ENCODE measurements at regions not wholly inside any gene's neighbourhood (a gene's known extent, or its start where the extent isn't known, plus 50 kb on each side); places are given as distances from the start of the nearest gene placed in this dataset.
"Not testable (repeated sequence)": the region's sequence is repeated elsewhere in the genome, so short reads cannot be mapped to it uniquely, and the experiment has no call there.

DNA sequence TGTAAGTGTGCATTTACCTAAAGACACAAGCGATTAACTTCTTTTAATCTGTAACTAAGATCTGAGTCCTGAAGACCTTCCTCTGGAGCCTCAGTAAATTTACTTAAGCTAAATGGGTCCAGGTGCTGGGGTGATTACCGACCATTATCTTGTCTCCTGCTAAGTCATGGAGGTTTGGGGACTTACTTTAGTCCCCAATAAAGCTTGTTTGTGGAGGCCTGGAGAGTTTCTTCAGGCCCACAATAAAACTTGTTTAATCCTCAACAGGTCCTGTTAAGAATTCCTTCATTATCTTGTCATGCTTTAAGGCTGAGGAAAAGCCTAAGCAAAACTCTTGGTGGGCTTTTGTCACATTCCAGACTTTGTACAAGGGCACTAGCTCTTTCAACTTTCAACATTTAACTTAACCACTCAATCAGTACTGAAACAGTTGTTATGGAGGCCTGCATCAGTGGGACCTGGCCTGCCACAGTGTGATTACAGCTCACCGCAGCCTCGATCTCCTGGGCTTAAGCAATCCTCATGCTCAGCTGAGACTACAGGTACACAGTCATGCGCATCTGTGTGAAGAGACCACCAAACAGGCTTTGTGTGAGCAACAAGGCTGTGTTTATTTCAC, 84.0 kb downstream of the FMO4 start:
- Histone ChIP-seq H3K9me3 (no peaks in the 10 kb centered on the region), H3K4me3 (no peak overlapping the region), H3K36me3 (ENCODE audit: low read depth) (no peaks in the 10 kb centered on the region), H3K4me1 (ENCODE audit: low read depth) (no peaks in the 10 kb centered on the region)
- no peak for TF ChIP-seq CTCF (IDR thresholded peaks at IDR 0.05)
- no peak for DNase-seq
- no peak for ATAC-seq
- intact Hi-C loops (cut with DNase I, micrococcal nuclease), result no loop called here

GRCh38 chr1:171403393-171403792, 81.9 kb upstream of the PRRC2C start:
- intact Hi-C loops (cut with DNase I, micrococcal nuclease), result no loop called here
- no peaks in the 10 kb centered on the region for H3K4me1 ChIP-seq (ENCODE audit: low read depth)
- no peak for TF ChIP-seq CTCF (IDR thresholded peaks at IDR 0.05)
- no peaks in the 10 kb centered on the region for H3K9me3 ChIP-seq
- DNase-seq, result no peak
- no peak for ATAC-seq
- no peak overlapping the region for H3K4me3 ChIP-seq
- H3K36me3 ChIP-seq (ENCODE audit: low read depth), result no peaks in the 10 kb centered on the region

GRCh38 chr1:171405391-171405714, 80.0 kb upstream of the PRRC2C start:
- Histone ChIP-seq H3K9me3 (no peaks in the 10 kb centered on the region), H3K4me3 (no peak overlapping the region), H3K36me3 (ENCODE audit: low read depth) (no peaks in the 10 kb centered on the region), H3K4me1 (ENCODE audit: low read depth) (no peaks in the 10 kb centered on the region)
- TF ChIP-seq CTCF (IDR thresholded peaks at IDR 0.05), result no peak
- intact Hi-C loops (cut with DNase I, micrococcal nuclease), result no loop called here
- ATAC-seq, result no peak
- no peak for DNase-seq

GRCh38 chr1:171413557-171413956, 71.8 kb upstream of the PRRC2C start:
- H3K4me1 ChIP-seq (ENCODE audit: low read depth); H3K9me3 ChIP-seq; H3K4me3 ChIP-seq; DNase-seq; intact Hi-C loops (cut with DNase I, micrococcal nuclease); H3K36me3 ChIP-seq (ENCODE audit: low read depth); ATAC-seq: not testable (repeated sequence)

- DNase-seq, result no peak
- no peak for TF ChIP-seq CTCF (IDR thresholded peaks at IDR 0.05)
- intact Hi-C loops (cut with DNase I, micrococcal nuclease), result no loop called here
- Histone ChIP-seq H3K36me3 (ENCODE audit: low read depth) (no peaks in the 10 kb centered on the region), H3K4me1 (ENCODE audit: low read depth) (no peaks in the 10 kb centered on the region), H3K9me3 (no peaks in the 10 kb centered on the region), H3K4me3 (no peak overlapping the region)
- ATAC-seq, result no peak
Observed at GRCh38 chr1:171418546-171418945, 66.8 kb upstream of the PRRC2C start.

DNA sequence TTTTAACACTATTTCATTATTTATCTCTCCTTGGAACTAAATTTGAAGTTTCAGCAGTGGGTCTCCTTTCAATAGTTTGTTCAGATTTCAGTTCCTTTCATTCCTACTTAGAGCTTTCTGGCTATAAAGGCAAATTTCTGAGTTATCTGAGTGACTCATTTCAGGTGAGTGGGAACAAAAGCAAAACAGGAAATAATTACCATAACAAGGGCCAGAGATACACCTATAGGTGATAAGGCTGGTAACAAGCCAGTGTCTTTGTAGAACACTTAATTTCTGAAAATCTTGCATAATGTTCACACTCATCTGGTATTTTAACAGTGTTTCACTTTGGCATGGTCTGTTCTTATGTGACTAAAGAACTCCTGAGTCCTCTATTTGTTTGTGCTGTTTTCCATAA, 64.5 kb upstream of the PRRC2C start:
- DNase-seq, result no peak
- intact Hi-C loops (cut with DNase I, micrococcal nuclease), result no loop called here
- H3K36me3 ChIP-seq (ENCODE audit: low read depth), result no peaks in the 10 kb centered on the region
- H3K9me3 ChIP-seq, result no peaks in the 10 kb centered on the region
- no peak for TF ChIP-seq CTCF (IDR thresholded peaks at IDR 0.05)
- no peaks in the 10 kb centered on the region for H3K4me1 ChIP-seq (ENCODE audit: low read depth)
- no peak overlapping the region for H3K4me3 ChIP-seq
- peak; percentile 50 for ATAC-seq
